CD4-positive, alpha-beta T cell treated with Interferon gamma for 1 hour (primary cell): ENCODE measurements at regions not wholly inside any gene's neighbourhood (a gene's known extent, or its start where the extent isn't known, plus 50 kb on each side); places are given as distances from the start of the nearest gene placed in this dataset.

Source experiments
- DNase-seq: peaks from one replicate; pipeline ENCODE4 v3.0.0-alpha.2; 2020

DNA sequence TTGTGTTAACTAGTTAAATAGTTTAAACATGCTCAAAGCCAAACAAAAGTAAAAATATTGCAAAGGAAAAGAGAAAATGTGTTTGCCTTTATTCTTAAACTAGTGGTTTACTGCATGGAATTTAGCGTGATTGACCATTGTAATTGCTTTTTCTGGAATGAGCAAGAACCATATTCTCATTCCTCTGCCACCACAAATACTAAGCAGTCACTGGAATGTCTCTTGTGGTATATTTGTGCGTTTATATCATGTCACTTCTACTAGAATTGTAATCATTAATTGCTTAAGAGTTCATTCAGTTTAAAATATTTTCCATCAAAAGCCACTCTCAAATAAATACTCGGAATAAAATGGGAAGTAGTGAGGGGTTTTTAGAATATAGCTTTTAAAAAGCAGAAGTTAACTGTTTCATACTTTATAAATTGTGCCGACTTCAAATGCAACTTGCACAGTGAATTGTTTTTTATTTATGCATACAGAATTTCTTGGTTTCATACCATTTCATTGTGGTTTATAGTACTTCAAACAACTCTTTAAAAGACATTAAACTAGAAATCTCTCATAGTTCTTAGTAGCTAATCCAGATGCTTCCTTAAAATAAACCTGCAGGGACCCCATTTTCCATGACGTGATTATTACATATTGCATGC, 288.1 kb downstream of the EPHA4 start:
- DNase-seq: no peak

DNA sequence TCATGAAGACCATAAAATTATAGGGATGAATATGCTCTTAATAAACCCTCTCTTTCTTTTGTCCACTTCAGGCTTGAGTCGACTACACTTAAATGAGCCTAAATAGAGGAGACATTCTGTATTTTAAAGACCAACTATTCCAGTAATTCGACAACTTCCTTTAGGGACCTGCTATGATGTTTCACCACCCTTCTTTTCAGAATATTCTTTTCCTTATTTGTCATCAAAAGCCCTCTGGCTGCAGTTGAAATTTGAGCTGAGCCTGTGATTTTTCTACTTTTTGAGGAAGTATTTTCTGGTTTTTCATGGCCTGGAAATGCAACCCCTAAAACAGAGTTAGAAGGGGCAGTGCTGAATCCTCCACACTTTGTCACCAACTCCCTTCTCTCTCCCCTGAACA, 287.0 kb downstream of the EPHA4 start:
- no peak for DNase-seq

DNA sequence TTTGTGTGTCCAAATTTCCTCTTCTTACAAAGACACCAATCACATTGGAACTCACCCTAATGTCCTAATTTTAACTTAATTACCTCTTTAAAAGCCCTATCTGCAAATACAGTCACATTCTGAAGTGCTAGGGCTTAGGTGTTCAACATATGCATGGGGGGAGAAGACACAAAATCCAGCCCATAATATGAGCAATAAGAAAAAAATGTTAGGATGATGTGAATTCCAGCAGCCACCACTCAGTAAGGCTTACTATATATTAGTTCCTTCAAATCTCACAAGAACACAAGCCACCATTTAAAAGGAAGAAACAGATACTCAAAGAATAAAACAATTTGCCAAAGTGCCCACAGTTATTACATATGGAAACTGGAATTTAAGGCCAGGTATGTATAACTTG, 285.7 kb downstream of the EPHA4 start:
- no peak for DNase-seq

DNA sequence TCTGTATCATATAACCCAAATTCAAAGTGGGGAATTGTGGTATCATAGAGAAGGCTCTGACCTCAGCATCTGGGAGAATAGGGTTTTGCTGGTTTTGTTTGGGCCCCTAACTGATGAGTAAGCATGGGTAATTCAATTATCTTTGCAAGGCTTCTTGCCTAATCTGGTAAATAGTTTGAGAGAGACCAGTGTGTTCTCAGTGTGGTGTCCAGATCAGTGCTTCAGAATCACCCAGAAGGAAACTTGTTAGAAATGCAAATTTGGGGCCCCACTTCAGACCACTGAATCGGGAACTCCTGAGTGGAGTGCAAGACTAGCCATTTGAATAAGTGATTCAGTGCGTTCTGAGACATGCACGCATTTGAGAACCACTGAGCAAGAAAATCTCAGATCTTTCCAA, 282.7 kb downstream of the EPHA4 start:
- DNase-seq: no peak

DNA sequence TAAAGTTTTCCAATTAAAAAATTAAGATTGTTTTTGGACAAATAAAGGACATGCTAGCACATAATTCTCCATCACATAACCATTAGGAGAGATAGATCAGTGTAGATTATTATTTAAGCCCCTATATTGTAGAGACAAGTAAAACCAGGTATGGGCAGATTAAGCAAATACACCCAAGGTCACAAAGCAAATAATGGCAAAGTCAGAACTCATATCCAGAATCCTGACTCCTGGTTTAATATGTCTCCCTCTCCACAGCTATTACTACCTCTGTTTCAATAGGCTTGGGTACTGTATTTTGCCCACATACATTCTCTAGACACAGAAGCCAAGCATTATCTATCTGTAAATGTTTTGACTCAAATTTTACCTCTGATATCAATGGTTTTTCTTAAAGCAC, 282.3 kb downstream of the EPHA4 start:
- no peak for DNase-seq

DNA sequence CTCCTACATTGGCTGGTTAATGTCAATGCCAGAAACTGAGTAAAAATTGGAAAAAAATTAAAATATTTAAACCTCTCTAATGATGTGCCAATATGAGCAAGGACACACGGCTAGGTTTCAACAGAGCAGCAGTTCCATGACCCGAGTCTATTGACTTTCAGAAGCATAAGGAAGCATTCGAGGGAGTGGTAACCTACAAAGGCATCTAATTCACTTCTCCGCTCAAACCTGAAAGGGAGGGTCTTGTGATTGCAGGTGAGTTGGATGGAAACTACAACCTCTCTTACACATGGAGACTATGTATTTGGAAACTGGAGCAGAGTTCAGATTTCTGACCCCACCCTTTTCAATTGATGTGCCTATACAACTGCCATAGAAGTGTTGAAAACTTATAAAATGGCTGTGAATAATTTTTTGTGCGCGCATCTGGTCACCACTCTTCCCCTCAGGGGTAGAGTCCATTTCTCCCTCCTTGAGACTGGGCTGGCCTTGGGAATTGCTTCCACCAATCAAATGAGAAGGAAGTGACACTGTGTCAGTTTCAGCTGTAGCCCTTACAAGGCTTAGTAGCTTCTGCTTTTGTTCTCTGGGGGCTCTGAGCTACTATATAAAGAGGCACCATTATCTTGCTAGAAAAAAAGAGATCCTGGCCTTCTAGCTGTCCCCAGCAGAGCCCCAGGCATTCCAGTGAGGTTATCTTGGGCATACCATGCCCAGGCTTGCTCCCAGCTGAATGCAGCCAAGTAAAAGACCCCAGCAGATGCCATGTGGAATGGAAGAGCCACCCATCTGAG, 278.0 kb downstream of the EPHA4 start:
- DNase-seq: no peak

DNA sequence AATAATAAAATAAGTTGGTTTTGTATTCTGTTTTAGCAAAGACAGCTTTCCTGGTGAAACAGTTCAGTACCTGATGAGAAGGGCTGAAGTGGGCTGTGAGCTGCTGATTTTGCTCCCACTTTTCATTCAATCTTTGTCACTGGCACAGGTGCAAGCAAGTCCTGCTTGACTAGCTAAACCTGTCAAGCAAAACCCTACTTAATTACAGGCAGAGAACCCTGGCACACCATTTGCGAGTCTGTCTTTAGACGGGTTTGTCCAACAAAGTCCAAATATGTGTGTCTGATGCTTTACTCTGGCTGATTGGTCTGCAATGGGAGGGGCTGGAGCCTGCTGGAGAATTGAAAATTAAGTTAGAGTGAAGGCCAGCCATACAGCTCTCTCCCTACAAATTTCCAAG, 267.2 kb downstream of the EPHA4 start:
- DNase-seq: no peak

DNA sequence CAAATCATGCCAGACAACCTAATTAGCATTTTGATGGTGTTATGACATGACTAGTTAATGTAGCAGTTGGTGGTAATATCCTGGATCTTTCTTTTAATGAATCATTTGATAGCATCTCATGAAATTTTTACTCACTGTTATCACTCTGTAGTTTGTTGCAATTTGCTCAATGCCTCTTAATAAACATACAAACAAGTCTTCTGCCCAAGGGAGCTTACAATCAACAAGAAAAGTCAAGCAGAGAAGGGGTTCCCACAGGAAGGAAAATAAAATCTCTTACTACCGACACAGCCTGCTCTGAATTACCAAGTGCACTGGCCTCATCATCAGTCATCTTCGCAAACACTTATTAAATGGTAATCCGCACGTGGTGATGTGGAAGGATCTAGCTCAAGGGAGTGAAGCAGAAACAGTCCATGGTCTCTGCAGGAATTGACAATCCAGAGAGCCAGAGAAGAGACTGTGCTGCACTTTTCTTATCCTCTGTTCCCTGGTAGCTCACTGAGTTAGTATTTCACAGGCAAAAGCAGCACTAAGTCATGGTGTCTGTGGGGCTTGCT, 263.5 kb downstream of the EPHA4 start:
- DNase-seq: no peak

DNA sequence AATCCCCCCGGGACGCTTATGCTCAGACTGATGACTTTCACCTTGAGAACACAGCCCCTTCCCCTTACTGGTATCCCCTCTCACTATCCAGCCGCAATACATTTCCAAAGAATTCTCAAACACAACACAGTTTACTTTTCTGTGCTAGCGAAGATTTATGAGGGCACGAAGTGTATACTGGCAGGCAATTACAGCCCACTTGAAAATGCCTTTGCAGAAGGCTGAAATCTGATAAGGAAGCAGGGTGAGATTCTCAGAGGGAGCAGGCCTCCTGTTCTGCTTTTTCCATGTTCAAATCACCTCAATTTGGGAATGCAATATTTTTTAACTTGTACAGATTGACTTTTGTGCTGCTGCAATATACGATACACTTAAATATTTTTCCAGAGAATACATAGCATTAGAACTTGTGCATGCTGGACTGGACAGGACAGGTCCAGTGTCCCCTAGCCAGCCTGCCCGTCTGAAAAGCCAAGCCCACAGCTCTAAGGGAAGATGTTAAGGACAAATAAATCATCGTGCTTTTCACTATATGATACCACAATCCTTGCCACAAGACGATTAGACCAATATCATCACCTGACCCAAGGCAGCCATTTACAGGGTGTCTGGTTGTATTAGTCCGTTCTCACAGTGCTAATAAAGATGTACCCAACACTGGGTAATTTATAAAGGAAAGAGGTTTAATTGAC, 262.1 kb downstream of the EPHA4 start:
- DNase-seq: no peak

DNA sequence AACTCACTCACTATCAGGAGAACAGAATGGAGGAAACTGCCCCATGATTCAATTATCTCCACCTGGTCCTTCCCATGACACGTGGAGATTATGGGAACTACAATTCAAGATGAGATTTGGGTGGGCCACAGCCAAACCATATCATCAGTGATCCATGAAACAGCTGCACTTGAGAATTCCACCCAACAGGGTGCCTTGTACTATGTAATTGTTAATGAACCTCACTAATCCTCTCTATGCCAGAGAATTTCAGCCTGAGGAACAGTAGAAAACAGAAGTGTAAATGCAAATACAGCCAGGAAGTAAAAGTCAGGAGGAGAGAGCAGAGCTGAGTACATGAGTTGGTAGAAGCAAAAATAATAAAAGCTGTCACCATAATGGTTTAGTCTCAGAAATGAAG, 261.4 kb downstream of the EPHA4 start:
- no peak for DNase-seq

DNA sequence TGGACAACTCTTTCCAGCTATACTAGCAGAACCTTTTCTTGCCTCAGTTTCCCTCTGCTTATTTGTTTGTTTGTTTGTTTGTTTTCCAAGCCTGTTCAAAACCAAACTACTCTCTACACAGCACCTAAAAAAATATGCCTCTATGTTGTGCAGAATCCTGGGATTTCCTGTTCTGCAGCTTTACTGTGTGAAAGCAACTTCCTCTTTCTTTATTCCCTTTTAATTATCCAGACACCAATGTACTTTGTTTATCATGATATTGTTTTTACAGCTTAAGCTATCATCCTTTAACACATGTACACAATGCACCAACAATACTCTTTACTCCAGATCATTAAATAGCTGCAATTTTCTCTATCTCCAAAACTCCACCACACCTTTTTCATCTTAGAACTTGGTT, 259.5 kb downstream of the EPHA4 start:
- DNase-seq: no peak

DNA sequence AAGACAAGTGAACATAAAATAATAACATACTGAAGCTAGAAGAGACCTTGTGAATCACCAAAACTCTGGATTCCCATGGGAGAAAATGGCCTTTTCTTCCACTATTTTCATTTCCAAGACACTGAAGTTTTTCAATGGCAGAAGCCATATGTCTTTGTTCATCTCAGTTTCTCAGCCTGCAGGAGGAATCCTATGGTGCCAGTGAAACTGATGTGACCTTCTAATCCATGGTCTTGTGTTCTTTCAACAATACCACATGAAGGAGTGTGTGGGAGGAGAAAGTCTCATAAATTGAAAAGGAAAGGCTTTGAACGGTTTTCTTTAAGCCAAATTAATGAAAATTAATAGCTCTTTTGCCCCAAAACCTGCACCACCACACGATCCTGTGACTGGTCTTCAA, 257.3 kb downstream of the EPHA4 start:
- DNase-seq: no peak

DNA sequence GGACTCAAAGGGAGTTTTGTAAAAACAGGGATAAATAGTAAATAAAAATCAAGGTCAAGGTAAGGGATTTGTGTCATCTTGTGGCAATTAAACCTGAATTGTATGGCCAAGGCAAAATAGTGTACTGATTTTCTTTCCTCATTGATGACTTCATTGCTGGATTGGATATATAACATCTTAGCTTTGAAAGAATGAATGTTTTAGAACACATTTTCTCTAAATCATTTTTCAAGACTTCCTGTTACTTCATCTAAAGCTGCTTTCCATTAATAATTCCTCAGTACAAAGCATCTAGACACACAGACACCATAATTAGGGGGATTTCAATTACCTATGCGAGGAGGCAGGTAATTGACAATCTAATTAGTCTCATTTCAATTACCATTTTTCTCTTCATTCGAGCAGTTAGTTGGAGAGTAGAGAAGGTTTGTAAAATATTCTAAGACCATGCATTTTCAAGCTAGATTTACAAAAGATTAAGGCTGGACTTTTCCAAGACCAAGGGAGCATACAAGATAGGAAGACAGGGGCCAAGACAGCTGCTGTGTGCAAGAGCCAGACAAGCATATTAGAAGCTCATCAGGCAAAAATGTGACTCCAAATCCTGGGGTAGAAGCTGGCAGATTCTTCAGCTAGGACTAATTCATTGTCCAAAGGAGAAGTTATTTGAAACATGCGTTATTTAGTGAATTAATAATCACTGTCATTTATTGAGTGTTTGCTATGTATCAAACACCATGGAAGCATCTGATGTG, 253.6 kb downstream of the EPHA4 start:
- no peak for DNase-seq

DNA sequence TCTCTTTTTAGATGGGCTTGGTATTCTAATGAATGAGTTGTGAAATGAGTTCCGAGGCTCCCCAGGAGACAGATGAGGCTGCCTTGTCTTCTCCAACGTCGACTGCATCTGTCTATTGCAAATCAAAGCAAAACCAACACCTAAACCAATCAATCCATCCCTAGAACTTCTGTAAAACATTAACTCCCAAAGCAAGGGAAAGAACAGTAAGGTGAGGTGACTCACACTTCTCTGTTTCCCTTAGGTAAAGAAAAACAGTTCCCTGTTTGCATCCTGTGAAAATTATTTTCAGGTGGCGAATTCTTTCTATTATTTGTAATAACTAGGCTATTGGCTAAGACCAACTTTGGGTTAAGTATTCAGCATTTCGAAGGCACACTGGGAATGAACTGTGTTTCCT, 249.4 kb downstream of the EPHA4 start:
- DNase-seq: no peak

DNA sequence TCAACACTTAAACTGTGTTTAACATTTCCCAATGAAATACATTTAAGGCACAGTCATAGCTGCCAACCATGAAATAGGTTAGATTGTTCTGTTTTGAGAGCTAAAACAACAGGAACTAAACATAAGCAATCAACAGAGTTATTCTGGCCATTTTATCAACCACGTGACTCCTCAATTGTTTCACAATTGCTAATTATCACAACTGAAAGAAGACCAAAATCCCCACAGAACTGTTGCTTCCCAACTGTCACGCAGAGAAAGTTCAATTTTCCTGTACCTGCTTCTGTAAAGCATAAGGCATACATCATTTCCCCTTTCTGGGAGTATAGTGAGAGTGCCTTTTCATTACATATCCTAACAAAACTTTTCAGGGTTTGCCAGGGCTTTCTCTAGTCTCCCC, 248.6 kb downstream of the EPHA4 start:
- no peak for DNase-seq

DNA sequence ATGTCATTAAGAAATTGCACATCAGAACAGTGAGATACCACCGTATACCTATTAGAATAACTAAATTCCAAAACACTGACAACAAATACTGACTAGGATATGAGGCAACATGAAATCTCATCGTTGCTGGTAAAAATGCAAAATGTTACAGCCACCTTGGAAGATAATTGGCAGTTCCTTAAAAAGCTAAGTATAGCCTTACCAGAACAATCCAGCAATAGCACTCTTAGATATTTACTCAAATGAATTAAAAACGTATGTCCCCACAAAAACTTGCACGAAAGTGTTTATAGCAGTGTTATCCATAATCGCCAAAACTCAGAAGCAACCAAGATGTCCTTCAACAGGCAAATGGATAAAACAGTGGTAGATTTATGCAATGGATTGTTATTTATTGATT, 241.7 kb downstream of the EPHA4 start:
- no peak for DNase-seq

DNA sequence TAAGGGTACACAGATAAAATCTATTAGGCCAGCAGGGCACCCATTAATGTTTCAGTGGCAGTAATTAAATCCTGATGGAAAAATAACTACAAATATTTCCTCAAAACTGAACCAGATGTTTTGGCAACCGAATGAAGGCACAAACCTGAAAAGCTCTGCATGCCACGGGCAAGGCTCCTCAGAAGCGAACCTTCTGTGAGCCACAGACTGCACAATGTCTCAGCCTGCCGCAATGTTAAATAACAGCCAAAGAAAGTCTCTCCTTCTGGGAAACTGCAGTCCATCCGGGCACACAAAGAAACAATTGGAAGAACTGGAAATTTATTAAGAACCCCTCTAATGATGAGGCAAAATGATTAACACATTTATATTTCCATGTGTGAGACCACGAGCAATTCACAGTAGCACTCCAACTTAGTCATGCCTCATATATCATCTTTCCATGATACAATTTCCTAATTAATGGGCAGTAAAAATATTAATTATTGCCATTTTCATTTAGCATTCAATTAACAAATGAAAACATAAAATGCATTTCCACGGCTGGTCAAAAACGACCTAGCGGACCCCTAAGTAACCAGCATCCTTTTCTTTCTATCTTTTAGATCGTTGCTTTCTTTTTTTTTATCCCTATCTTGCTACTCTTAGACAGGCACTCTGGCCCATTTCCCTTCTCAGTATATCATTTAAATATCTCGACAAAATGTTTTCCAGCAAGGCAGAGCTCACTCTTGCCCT, 237.5 kb downstream of the EPHA4 start:
- DNase-seq: no peak

DNA sequence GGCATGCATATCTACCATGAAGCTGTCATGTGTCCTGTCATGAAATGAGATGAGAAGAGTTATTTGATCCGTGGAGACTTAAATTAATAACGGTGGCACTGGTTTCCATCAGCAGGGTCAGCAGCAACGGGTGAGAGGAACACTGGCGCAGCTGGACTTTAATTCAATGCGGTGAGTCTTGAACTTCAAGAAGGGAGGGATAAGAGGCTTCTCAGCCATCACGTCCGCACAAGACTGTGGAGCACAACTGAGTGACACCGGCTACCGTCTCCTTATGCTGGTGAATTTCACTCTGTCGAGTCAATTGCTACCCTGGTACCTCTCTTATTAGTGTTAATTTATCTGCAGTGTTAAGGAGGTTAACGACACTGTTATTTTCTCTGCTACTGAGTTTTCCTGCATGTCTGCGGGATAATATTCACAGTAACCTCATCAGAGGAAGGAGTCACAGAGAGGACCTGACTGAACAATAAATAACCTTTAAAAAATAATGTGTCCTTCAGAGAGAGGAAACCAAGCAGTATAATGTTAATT, 236.8 kb downstream of the EPHA4 start:
- no peak for DNase-seq

DNA sequence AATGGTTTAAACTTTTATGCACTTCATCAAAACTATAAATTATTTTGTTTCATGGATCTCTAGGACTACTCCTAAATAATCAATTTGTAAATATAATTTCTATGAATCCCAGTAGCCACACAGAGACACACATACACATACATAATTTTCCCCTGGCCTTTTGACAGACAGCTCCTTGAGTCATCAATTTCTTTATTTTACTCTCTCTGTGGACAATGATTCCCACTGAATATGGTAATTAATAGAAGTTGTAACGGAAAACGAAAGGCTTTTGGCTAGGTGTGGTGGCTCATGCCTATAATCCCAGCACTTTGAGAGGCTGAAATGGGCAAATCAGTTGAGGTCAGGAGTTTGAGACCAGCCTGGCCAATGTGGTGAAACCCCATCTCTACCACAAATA, 235.1 kb downstream of the EPHA4 start:
- DNase-seq: no peak

DNA sequence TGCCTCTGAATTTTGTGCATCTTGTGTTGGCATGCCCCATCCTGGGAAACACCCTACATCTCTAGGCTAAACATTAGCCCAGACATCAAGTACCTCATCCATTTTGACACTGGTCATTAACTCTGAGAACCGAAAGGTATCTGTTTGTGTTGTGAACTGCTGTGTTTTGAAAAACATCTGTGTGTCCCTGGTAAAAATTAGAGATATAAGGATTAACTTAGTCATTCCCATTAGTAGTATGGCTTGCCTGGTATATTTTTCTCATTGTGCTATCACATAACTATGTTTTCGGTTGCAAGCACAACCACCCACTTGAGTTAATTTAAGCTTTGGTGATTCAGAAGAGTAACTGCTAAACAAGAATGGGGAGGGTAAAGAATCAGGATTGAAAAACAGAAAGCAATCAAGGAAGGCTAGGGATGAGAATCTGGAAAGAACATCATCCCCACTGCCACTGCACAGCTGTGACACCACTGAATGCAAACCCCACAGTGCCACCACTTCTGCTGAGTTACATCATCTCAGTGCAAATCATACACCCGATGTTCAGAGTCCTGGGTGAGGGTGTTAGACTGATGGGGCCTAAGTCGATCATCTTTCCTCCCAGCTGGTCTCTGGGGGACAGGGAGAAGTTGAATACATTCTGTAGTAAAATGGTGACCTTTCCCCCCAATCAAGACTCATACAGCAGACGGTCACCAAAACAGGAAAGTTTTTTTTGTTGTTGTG, 234.0 kb downstream of the EPHA4 start:
- no peak for DNase-seq

DNA sequence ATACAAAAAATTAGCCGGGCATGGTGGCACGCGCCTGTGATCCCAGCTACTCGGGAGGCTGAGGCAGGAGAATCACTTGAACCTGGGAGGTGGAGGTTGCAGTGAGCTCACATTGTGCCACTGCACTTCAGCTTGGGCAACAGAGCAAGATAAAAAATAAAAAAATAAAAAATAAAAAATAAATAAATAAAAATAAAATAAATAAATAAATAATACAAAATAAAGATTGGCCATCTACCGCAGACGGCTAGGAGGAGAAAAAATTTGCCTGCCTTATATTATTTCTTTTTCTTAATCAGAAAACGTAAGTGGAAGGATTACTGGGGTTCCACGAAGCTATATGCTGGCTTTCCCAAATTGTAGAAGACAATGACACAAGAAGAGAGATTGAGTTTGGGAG, 229.7 kb downstream of the EPHA4 start:
- DNase-seq: no peak
